Lower leg skin (tissue), 3 donors: ENCODE measurements at regions not wholly inside any gene's neighbourhood (a gene's known extent, or its start where the extent isn't known, plus 50 kb on each side); places are given as distances from the start of the nearest gene placed in this dataset.

ENCODE experiments used
- POLR2A ChIP-seq, 2 donors: fragments of 450-650 bp; IDR thresholded peaks; one replicate each; pipeline ENCODE4 v1.6.1; 2016 to 2017; ENCODE audit warnings: antibody characterized with exemption in 2 of 2, mild to moderate bottlenecking in 1 of 2, moderate library complexity in 1 of 2
- TF ChIP-seq, protein P1 (sequence below), 3 donors: fragments of 450-650 bp; IDR thresholded peaks; one replicate each; pipeline ENCODE4 v1.5.1; 2016; ENCODE audit warnings: antibody characterized with exemption in 3 of 3, mild to moderate bottlenecking in 3 of 3, moderate library complexity in 2 of 3

DNA sequence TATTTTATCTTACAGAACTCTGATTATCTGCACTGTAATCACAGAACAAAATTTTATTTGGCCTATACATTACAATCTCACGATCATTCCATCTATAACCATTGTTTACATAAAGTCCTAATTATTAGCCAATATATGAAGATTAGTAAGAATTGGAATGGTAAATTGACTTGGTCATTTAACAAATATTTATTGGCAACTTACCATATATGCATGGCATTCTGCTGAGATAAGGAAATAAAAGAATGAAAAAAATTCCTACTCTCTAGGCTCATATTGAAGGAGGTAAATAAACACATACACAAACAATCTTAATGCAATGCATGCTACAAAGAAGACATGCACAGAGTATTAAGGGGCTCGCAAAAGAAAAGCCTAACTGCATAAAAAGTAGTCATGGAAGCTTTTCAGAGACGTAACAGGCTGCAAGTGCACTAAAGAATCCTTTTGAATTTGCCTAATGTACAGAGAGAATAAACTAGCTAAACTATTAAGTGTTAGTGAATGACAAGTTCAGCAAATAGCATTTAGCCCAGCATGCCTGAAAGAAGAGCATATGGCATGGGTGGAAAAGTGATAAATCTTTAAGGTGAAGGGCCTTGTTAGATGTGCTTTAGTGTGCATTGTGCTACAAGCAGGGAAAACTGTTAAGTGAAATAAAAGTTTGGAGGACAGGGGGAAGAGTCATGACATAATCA is 1131.1 kb downstream of the PCDH9 start:
- TF ChIP-seq, protein P1, sequence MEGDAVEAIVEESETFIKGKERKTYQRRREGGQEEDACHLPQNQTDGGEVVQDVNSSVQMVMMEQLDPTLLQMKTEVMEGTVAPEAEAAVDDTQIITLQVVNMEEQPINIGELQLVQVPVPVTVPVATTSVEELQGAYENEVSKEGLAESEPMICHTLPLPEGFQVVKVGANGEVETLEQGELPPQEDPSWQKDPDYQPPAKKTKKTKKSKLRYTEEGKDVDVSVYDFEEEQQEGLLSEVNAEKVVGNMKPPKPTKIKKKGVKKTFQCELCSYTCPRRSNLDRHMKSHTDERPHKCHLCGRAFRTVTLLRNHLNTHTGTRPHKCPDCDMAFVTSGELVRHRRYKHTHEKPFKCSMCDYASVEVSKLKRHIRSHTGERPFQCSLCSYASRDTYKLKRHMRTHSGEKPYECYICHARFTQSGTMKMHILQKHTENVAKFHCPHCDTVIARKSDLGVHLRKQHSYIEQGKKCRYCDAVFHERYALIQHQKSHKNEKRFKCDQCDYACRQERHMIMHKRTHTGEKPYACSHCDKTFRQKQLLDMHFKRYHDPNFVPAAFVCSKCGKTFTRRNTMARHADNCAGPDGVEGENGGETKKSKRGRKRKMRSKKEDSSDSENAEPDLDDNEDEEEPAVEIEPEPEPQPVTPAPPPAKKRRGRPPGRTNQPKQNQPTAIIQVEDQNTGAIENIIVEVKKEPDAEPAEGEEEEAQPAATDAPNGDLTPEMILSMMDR (IDR thresholded peaks at IDR 0.05), result no peak
- TF ChIP-seq POLR2A (IDR thresholded peaks at IDR 0.05), result no peak
